PC-9 (cell line): ENCODE measurements at regions not wholly inside any gene's neighbourhood (a gene's known extent, or its start where the extent isn't known, plus 50 kb on each side); places are given as distances from the start of the nearest gene placed in this dataset.

ENCODE experiments used
- BruUV-seq: library from RNA; stranded (reverse); fragments of 400-500 nt; replicated peaks from 2 replicates; lab custom pipeline; 2021; lab: Mats Ljungman, UMichigan
- CTCF ChIA-PET: fragments of 300-600 bp; sonication (Branson Sonifier 250); formaldehyde crosslinking; loops from one replicate; lab custom pipeline; 2022; ENCODE audit warnings: antibody characterized with exemption; lab: Charles Lee
- POLR2A ChIA-PET: fragments of 300-600 bp; sonication (Branson Sonifier 250); formaldehyde crosslinking; loops from one replicate; lab custom pipeline; 2022; ENCODE audit warnings: antibody characterized with exemption; ENCODE audit not compliant: unreplicated experiment; lab: Charles Lee
- DNase-seq, 2 experiments: peaks; one replicate each; pipeline versions ENCODE4 v3.0.0 to v3.0.0-alpha.2; 2015 to 2022; ENCODE audit warnings: mixed read lengths in 1 of 2
- H2AFZ ChIP-seq: fragments of 200-600 bp; sonication (generic); 2 replicates; pipeline ENCODE4 v1.8.1; 2017; ENCODE audit warnings: antibody characterized with exemption
- H3F3A ChIP-seq: fragments of 200-600 bp; sonication (generic); 2 replicates; pipeline ENCODE4 v1.8.1; 2017; ENCODE audit warnings: antibody characterized with exemption, mild to moderate bottlenecking, low read depth; ENCODE audit not compliant: insufficient read depth
- H3K27ac ChIP-seq: fragments of 200-600 bp; sonication (generic); 2 replicates; pipeline ENCODE4 v1.6.1; 2016; ENCODE audit warnings: mixed run types
- H3K27me3 ChIP-seq: fragments of 200-600 bp; sonication (generic); 2 replicates; pipeline ENCODE4 v1.6.1; 2016; ENCODE audit warnings: low read depth, mixed run types; ENCODE audit not compliant: insufficient read depth
- H3K36me3 ChIP-seq: fragments of 200-600 bp; sonication (generic); 2 replicates; pipeline ENCODE4 v1.6.1; 2016; ENCODE audit warnings: low read depth, mixed run types
- H3K4me1 ChIP-seq: fragments of 200-600 bp; sonication (generic); replicated peaks from 2 replicates; pipeline ENCODE4 v1.6.1; 2016; ENCODE audit warnings: mixed run types; ENCODE audit not compliant: insufficient read depth
- H3K4me2 ChIP-seq: fragments of 200-600 bp; sonication (generic); 2 replicates; pipeline ENCODE4 v1.6.1; 2017; ENCODE audit warnings: mixed run types
- H3K4me3 ChIP-seq: fragments of 200-600 bp; sonication (generic); 2 replicates; pipeline ENCODE4 v1.6.1; 2016; ENCODE audit warnings: mixed run types
- H3K79me2 ChIP-seq: fragments of 200-600 bp; sonication (generic); 2 replicates; pipeline ENCODE4 v1.6.1; 2017; ENCODE audit warnings: low read depth, mixed run types
- H3K9me2 ChIP-seq: fragments of 200-600 bp; sonication (generic); 2 replicates; pipeline ENCODE4 v1.8.1; 2017; ENCODE audit warnings: mild to moderate bottlenecking; ENCODE audit not compliant: insufficient read depth
- H3K9me3 ChIP-seq: fragments of 200-600 bp; sonication (generic); 2 replicates; pipeline ENCODE4 v1.8.1; 2016; ENCODE audit warnings: low read depth; ENCODE audit not compliant: insufficient read depth
- H4K20me1 ChIP-seq: fragments of 200-600 bp; sonication (generic); 2 replicates; pipeline ENCODE4 v1.8.1; 2017; ENCODE audit not compliant: insufficient read depth
- EZH2 ChIP-seq: fragments of 200-600 bp; sonication (generic); IDR thresholded peaks from 2 replicates; pipeline ENCODE4 v1.8.0; 2017; ENCODE audit warnings: antibody characterized with exemption, low read depth
- intact Hi-C: fragments of 100-400 bp; cut with micrococcal nuclease; formaldehyde crosslinking; loops from one replicate; pipeline ENCODE4 v1.10.0; 2022; ENCODE audit not compliant: unreplicated experiment
- TF ChIP-seq, protein P1 (sequence below): fragments of 200-600 bp; sonication (generic); conservative IDR thresholded peaks from 2 replicates; pipeline ENCODE4 v1.6.1; 2017; ENCODE audit warnings: mixed run types, antibody characterized with exemption, mild to moderate bottlenecking, moderate library complexity

DNA sequence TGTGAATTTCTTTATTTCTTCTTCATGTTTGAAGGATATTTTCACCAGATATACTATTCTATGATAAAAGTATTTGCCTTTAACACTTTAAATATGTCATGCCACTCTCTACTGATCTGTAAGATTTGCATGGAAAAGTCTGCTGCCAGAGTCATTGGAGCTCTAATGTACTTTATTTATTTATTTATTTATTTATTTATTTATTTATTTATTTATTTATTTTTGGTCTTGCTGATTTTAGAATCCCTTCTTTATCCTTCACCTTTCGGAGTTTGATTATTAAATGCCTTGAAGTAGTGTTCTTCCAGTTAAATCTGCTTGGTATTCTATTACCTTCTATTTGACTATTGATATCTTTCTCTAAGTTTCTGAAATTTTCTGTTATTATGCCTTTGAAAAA lies 1669.6 kb downstream of the OTOL1 start:
- no peaks in the 10 kb centered on the region for H3K9me3 ChIP-seq
- H3K79me2 ChIP-seq = no peaks in the 10 kb centered on the region
- intact Hi-C loops = no loop called here
- H3K4me2 ChIP-seq = no peak overlapping the region
- no peaks in the 10 kb centered on the region for H3F3A ChIP-seq
- H4K20me1 ChIP-seq = no peaks in the 10 kb centered on the region
- H3K4me3 ChIP-seq = no peak overlapping the region
- no peak for TF ChIP-seq EZH2
- TF ChIP-seq, protein P1, sequence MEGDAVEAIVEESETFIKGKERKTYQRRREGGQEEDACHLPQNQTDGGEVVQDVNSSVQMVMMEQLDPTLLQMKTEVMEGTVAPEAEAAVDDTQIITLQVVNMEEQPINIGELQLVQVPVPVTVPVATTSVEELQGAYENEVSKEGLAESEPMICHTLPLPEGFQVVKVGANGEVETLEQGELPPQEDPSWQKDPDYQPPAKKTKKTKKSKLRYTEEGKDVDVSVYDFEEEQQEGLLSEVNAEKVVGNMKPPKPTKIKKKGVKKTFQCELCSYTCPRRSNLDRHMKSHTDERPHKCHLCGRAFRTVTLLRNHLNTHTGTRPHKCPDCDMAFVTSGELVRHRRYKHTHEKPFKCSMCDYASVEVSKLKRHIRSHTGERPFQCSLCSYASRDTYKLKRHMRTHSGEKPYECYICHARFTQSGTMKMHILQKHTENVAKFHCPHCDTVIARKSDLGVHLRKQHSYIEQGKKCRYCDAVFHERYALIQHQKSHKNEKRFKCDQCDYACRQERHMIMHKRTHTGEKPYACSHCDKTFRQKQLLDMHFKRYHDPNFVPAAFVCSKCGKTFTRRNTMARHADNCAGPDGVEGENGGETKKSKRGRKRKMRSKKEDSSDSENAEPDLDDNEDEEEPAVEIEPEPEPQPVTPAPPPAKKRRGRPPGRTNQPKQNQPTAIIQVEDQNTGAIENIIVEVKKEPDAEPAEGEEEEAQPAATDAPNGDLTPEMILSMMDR = no peak
- no peaks in the 10 kb centered on the region for H3K36me3 ChIP-seq
- no peak for DNase-seq
- no TSS peak for BruUV-seq
- POLR2A ChIA-PET = no interaction called here
- H3K9me2 ChIP-seq = no peaks in the 10 kb centered on the region
- CTCF ChIA-PET = no interaction called here
- no peak overlapping the region for H2AFZ ChIP-seq
- no peaks in the 10 kb centered on the region for H3K4me1 ChIP-seq
- H3K27ac ChIP-seq = no peak overlapping the region
- no peaks in the 10 kb centered on the region for H3K27me3 ChIP-seq

DNA sequence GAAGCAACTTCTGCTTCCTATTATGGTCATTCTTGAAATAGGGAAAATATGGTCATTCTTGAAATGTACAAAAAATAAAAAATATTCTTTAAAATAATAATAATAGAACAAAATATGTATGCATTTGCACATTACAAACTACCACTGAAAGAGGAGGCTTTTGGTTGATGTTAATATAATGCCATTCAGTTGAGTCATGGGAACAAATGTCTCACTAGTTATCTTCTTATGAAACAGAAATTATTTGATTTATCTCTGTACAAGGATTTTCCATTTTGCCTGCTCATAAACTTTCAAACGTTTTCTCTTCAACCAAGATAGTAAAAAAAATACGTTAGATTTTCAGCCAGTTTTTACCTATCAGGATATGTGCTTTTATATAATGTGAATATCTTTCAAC lies 1662.7 kb downstream of the OTOL1 start:
- ChIA-PET POLR2A (no interaction called here), CTCF (no interaction called here)
- intact Hi-C loops = no loop called here
- TF ChIP-seq EZH2 = no peak
- TF ChIP-seq, protein P1 = no peak
- H3K36me3 ChIP-seq = no peaks in the 10 kb centered on the region
- no peaks in the 10 kb centered on the region for H3K27me3 ChIP-seq
- H3K9me3 ChIP-seq = no peaks in the 10 kb centered on the region
- no peaks in the 10 kb centered on the region for H3F3A ChIP-seq
- H2AFZ ChIP-seq = no peak overlapping the region
- H3K9me2 ChIP-seq = no peaks in the 10 kb centered on the region
- no TSS peak for BruUV-seq
- no peaks in the 10 kb centered on the region for H4K20me1 ChIP-seq
- no peaks in the 10 kb centered on the region for H3K79me2 ChIP-seq
- no peak overlapping the region for H3K4me3 ChIP-seq
- H3K4me1 ChIP-seq = no peaks in the 10 kb centered on the region
- DNase-seq = no peak
- H3K27ac ChIP-seq = no peak overlapping the region
- H3K4me2 ChIP-seq = no peak overlapping the region

DNA sequence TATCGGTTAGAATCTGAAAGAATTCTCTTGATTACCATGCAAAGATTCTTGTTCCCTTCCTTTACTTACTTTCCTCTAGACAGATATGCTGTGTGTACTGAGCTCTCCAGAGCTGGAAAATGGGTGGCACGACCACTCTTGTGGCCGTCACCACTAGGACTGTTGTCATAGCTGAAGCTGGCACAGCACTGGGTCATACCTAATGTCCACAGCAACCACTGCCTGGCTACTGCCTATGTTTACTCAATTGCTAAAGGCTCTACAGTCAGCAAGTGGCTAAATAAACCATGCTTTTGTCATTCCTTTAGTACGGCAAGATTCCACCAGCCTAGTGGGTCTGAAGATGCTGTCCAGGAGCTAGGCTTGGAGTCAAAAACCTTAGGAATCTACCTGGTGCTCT lies 1643.0 kb downstream of the OTOL1 start:
- H3K36me3 ChIP-seq = no peaks in the 10 kb centered on the region
- no peaks in the 10 kb centered on the region for H3K9me2 ChIP-seq
- TF ChIP-seq, protein P1 = no peak
- no peak for TF ChIP-seq EZH2
- BruUV-seq = no TSS peak
- no peaks in the 10 kb centered on the region for H4K20me1 ChIP-seq
- H3K79me2 ChIP-seq = no peaks in the 10 kb centered on the region
- H3K4me2 ChIP-seq = no peak overlapping the region
- intact Hi-C loops = loop anchor here (10.0 kb wide), 1 partner anchor 65 kb away; no protein-coding TSS in a partner anchor
- ChIA-PET POLR2A (no interaction called here), CTCF (no interaction called here)
- no peaks in the 10 kb centered on the region for H3K27me3 ChIP-seq
- no peak overlapping the region; the same call in 1 of the 2 replicates for H2AFZ ChIP-seq
- no peak overlapping the region for H3K4me3 ChIP-seq
- H3K4me1 ChIP-seq = no peaks in the 10 kb centered on the region
- no peak overlapping the region for H3K27ac ChIP-seq
- no peaks in the 10 kb centered on the region for H3K9me3 ChIP-seq
- no peaks in the 10 kb centered on the region for H3F3A ChIP-seq
- no peak for DNase-seq
